ENCODE measurements at regions not wholly inside any gene's neighbourhood (a gene's known extent, or its start where the extent isn't known, plus 50 kb on each side); places are given as distances from the start of the nearest gene placed in this dataset.

DNA sequence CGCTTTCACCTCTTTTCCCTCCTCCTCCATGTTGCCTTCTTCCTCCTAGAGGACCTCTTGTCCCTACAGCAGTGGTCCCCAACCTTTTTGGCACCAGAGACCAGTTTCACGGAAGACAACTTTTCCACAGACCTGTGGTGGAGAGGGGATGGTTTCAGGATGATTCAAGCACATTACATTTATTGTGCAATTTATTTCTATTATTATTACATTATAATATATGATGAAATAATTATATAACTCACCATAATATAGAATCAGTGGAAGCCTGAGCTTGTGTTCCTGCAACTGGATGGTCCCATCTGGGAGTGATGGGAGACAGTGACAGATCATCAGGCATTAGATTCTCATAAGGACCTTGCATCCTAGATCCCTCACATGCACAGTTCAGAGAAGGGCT, 152.2 kb upstream of the NCKAP5 start:
- no peak for DNase-seq (ENCODE audit: low spot score)

DNA sequence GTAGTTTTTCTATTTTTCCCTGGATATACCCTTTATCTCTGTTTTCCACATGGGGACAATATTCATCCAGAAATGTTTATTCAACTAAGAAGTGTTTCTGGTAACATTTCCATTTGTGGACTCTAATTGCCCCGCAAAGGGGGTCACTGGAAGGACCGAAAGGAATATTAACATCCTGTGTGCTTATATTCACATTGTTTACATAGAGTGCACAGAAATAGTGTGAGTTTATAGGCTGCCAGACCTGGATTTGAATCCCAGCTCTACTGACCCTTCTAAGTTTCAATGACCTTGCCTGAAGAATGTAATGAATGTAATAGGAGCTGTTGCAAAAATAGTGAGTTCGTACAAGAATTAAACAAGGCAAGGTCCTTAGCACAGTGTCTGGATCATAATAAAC, 152.9 kb upstream of the NCKAP5 start:
- DNase-seq (ENCODE audit: low spot score): no peak

DNA sequence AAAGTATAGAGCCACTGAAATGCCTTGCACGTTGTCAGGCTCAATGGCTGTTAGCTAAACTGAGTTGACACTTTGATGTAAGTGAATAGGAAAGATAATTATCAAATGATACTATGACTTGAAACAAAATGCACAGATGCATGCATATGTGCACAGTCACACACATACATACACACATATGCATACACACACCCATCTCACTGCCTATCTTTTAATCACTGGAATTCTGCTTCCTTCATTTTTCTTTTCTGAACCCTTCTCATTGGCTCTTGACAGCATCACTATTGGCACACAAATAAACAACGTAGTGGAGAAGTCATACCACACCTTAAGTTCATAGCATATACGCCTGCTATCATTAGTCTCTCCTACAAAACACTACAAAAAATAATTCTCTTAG, 154.9 kb upstream of the NCKAP5 start:
- no peak for DNase-seq (ENCODE audit: low spot score)

DNA sequence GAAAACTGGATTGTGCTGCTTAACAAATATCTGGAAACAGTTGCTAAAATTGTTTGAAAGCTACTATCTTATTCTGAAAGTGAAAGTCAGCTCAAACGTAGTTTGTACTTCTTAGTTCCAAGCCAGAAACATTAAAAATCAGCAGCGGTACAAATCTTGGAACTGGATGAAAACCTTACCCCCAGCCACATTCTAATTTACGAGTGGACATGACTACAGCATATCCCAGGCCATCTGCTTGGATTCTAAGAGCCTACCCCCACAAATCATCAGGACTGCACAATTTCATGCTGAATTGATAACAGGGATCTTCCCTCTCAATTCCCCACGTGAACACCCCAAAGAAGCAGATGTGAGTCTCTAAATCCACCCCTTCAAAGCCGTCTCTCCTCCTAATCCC, 158.7 kb upstream of the NCKAP5 start:
- DNase-seq (ENCODE audit: low spot score): no peak

DNA sequence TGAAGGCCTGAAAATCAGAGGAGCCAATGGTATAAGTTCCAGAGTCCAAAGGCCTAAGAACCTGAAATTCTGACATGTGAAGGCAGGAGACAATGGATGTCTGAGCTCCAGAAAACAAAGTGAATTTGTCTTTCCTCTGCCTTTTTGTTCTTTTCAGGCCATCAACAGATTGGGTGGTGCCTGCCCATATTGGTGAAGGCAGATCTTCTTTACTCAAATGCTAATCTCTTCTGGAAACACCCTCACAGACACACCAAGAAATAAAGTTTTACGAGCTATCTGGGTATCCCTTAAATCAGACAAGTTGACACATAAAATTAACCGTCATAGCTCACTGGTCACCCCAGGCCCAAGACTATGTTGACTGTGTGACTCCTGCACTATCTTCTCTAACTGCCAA, 163.8 kb upstream of the NCKAP5 start:
- no peak for DNase-seq (ENCODE audit: low spot score)

DNA sequence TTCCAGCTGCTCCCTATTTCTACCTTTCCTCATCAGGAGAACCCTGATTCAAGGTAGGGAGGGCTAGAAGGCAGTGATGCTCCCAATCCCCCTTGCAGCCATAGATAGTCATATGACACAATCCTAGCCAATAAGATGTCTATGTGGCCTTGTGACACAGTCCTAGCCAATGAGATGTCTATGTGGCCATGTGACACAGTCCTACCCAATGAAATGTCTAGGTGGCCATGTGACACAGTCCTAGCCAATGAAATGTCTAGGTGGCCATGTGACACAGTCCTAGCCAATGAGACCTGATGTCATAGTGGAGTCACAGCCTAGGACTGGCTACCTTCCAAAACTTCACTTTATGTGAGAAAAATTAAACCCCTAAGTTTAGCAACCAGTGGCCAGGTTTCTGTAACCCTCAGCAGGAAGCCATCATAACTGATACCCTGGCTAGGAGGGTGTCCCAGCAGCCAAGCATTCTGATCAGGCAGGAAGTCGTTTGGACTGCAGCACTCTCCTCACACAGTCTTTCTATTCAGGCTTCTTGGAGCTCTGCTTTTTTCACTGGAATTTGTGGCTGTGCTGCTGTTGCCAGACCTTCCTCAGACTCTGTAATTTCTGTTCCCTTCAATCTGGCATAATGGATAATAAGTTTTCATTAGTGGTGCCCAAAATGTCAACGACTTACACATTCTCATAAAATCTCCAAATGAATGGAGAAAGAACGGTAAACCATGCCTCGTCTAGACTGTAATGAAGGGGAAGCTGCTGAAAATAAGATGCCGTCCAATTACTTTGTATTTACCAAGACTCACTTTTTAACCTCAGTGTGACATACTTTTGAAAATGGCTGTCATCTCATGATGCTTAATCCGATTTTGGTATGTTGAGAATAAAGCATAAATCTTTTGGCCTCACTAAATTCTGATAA, 165.0 kb upstream of the NCKAP5 start:
- DNase-seq (ENCODE audit: low spot score): no peak

DNA sequence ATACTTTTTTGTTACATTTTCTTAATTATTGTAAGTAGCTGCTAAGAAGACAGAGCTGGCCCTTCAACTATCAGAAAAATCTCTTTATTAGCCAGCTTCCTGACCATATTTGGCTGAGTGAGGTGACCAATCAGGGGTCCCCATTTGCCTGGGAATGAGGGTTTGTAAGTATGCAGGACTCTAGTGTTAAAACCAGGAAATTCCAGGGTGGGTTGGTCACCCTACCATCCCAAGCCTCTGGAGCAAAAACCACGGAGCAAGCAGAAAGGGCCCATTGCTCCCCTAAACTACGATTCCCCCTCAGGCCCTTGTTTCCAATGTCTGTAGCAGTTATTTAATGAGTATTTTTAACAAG, 165.6 kb upstream of the NCKAP5 start:
- no peak for DNase-seq (ENCODE audit: low spot score)

DNA sequence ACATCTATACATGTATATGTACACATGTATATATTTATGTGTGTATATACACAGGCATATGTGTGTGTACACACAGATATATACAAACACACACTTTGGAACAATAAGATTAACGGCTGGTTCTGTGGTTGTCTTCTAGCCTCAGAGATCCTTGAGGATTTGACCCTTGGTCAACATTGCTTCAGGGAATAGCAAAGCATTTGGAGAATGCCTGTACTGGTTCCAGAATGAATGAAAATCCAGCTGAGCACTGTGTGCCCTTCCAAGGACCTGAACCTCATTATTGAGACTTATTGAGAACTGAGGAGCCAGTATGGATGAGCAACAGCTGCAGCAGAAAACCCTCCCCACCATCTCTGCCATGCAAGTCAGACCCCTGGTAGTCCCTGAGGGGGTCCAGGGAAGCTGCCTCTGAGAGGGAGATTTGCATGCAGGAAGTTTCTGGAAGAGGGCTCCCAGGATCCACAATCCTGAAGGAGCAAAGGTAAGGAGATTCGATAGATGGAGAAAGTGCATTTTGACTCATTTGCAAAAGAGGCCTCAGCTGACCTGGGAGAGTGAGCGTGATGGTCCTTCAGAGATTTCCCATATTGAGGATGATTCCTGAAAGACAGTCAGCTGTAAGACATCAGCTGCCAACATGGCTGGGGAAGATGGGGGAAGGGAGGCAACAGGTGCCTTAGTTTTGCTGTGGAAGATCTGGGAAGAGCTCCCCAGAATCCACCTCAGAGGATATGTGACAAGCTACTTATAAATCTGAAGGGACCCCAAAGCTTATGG, 166.6 kb upstream of the NCKAP5 start:
- DNase-seq (ENCODE audit: low spot score): no peak

DNA sequence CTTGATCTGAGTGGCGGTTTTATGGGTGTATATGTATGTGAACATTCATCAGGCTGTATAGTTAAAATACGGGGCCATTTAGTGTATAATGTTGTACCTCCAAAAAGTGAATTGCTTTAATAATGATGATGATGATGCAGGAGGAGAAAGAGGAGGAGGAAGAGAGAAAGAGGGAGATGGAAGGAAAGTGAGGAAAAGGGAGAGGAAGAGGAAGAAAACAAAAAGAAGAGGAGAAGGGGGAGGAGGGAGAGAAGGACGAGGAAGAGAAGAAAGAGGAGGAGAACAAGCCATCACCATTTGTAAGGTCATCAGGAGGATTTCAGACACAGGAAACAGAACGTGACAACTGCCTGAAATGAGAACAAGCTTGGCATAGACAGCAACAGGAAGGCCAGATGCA, 168.4 kb upstream of the NCKAP5 start:
- no peak for DNase-seq (ENCODE audit: low spot score)

DNA sequence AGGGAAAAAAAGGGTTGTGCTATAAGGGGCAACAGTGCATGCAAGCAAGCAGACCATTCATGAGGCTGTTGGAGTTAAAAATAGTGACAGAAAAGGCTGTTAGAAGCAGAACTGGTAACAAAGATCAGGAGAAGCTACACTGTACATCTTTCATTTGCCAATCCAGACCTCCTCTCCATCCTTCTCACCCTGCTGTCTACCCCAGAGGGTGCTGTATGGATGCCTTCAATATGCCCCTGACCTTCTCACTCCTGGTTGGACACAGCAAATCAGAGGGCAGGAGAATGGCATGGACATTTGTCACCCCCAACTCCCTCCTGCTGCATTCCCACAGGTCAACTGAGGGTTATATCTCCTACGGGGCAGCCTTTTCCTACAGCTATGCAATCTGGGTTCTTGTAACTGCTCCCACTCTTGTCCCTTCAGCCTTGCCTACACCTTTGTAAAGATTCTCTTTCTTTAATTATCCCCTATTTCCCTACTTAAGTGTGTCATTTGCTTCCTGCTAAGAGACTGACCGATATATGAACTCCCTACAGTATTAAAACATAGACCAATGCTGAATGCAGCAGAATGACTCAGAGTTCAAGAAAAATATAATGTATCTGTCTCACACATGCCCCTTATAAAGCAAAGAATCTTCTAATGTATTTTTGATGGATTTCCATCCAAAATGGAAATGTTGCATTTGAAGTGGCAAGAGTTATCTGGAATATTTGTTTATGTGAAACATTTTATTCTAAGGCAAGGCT, 169.2 kb upstream of the NCKAP5 start:
- DNase-seq (ENCODE audit: low spot score): no peak

DNA sequence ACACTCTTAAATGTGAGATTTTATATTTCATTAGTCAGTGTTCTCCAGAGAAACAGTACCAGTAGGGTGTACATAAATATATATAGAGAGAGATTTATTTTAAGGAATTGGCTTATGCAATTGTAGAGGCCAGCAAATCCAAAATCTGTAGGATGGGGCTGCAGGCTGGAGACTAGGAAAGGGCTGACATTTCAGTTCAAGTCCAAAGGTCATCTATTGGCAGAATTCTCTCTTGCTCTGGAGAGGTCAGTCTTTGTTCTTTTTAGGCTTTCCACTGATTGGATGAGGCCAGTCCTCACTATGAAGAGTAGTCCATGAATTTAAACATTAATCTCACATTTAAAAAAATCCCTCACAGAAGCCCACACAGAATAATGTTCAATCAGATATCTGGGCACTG, 170.8 kb upstream of the NCKAP5 start:
- DNase-seq (ENCODE audit: low spot score): no peak

DNA sequence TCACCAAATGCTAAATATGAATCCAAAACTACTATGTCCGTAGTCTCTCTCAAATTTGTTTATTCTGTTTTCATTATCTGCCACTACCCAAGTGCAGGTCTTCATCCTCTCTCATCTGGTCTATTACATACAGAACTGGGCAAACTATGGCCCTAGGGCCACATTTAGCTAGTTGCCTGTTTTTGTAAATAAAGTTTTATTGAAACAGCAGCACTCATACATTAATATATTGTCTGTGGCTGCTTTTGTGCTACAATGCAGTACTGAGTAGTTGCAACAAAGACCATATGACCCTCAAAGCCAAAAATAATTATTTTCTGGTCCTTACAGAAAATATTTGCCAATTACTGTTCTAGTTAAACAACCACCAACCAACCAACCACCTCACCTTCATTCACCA, 172.2 kb upstream of the NCKAP5 start:
- no peak for DNase-seq (ENCODE audit: low spot score)

DNA sequence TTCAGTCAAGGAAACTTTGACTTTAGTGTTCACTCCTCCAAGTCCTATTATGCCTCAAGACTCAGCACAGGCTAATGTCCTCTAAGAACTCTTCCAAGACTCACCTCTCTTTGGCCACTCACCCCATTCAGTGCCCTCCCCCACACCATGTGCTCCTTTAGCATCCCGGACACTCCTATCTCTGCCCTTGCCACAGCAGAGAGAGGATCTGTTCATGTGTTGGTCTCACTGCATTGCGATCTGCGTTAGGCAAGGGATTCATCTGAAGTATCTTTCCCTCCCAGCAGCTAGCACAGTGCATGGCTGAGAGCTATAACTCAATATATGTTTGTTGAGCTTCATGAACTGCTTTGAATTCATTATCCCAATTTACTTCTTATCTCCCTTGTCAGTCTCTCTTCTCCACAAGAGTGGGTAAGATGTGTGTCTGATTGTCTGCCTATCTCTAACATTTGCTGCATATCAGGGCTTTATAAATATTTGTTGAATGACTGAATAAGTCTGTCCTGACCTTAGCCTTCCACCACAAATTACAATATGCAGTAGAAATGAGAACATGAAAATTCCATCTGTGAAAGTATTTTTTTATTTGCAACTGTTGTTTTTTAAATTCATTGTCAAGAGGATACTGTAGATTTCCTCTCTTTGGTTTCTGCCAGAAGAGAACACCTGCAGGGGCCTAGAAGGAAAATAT, 179.9 kb upstream of the NCKAP5 start:
- DNase-seq (ENCODE audit: low spot score): no peak

DNA sequence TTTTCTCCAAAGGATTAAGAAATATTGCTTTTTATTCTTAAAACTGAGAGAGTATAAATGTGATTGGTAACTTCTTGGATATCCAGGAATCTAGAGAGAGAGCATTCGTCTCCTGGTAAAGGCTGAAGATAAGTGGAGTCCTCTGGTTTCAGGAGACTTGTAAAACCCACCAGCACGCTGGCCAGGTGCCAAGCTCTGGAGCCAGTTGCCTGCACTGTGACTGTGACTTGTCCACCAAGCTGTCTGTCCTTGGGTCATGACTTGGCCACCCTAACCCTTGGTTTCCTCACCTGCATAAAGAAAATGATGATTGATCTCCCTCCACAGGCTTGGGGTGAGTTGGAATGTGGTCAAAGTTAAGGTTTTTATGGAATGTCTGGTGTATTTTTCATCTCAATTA, 185.4 kb upstream of the NCKAP5 start:
- no peak for DNase-seq (ENCODE audit: low spot score)

DNA sequence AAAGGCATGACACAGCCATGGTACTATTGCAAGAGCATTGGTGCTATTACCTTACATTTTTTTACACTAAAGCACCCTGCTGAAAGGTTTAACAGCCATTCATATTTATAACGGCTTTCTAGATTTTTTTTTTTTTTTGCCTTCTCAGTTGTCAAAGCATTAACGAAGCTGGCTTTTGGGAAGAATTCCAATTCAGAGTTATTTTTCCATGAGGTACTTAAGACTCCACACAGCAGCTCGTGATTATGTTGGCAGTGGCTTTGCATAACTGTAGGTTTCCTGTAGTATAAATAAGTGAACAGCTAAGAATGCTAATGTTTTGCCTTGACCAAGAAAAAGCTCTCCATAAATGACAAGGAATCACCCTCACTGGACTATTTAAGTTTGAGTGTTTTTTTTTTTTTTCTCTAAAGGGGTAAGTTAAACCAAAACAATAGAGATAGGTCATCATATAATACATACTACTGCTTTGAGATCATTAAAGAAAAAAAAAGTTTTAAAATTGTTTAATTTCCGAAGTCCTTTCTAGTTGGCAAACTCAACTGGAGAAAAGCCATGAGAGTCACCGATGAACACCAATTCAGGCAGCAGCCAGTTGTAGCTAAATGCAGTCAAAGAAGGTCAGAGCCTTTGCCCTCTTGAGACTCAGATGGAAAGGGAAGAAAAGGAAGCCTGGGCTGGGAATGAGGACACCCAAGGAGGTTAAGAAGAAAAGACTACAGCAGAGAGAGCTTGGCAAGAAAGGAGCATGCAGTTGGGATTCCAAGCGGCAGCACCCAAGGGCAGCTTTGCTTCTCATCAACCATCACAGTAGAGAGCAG, 187.4 kb upstream of the NCKAP5 start:
- DNase-seq (ENCODE audit: low spot score): no peak

DNA sequence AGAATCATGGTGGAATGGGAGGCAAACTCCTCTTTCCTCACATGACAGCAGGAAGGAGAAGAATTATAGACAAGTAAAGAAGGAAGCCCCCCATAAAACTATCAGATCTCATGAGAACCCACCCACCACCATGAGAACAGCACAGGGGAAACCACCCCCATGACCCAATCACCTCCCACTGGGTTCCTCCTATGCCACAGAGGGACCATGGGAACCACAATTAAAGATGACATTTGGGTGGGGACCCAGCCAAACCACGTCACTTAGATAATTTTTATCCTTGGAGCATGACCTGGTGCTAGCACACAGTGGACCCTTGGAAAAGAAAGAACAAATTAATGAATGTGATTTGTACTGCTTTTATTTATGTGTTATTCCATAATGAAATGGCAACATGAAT, 188.6 kb upstream of the NCKAP5 start:
- no peak for DNase-seq (ENCODE audit: low spot score)

DNA sequence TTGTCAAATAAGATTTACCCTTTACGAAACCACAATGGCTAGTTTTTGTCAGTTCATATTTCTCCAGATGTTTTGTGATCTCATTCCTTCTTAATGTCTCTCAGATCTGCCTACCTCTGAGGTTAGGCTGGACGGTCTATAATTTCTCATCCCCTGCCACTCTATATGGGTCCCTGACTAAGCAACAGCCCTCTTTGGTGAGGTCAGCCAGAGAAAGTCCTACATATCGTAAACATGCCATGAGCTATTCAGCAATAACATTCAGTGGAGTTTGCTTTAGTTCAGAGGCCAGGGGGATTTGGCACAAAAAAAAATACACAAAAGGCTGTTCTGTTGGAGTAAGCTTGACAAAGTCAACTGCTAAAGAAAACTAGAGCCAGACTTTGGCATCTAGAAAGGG, 192.1 kb upstream of the NCKAP5 start:
- no peak for DNase-seq (ENCODE audit: low spot score)

DNA sequence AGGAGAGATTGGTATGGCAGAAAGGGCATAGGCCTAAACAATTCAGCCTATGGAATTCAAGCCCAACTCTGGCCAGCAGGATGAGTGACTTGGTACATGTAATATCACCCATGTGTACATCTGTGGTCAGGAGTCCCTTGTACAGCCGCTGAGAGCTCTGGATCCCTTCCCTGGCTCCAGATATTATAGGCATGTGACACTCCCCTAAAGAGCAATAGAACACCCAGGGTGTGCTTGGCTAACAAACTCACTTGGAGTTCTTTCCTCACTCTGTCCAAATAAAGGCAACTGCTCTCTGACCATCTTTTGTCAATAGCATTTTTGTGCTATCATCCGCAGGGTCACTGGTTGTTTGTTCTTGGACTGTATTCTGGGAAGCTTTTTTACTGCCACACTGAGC, 197.4 kb upstream of the NCKAP5 start:
- no peak for DNase-seq (ENCODE audit: low spot score)

DNA sequence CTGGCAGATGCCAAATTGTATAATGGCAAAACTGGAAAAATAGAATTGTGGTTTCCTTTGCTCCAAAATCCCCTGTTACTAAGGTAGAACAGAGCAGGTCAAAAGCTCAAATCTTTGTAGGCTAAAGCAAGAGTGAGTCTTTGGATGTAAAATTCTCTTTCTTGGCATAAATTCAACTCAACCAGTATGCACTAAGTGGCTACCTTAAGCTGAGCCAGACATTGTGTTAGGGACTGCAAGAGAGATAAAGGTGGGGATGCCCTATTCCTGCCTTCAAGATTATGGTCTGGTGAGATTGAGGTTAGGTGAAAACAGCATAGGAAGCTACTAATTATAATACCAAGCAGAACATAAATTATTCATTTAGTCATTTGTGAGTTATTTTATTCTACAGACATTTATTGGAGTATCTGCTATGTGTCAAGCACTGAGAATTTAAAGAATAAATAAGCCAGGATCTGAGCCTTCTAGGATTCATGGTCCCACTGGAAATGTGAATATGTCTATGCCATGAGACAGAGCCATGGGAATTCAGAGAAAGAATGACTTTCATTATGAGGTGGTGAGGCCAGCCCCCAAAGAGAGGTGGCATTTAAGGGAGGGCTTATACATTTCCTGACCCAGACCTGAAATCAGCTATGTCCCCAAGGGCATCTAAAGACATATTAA, 198.0 kb upstream of the NCKAP5 start:
- DNase-seq (ENCODE audit: low spot score): no peak

DNA sequence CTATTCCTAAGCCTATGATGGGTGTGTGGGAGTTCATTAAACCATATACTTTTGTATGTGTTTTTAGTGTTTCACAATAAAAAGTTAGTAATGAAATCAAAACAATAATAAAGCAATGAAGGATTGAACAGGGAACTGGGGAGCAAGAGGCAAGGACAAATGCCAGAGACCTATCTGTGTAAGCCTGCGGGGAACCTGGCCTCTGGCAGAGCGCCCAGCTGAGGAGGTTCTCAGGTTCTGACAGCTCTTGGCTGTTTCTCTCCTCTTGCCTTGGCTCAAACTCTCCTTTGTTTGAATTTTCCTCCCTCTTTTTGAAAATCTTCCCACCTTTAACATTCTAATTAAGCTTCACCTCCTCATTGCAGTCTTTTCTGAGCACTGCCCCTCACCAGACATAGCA, 200.0 kb upstream of the NCKAP5 start:
- DNase-seq (ENCODE audit: low spot score): no peak

All from germinal center (tissue), 1 donor.